ENCODE measurements at regions not wholly inside any gene's neighbourhood (a gene's known extent, or its start where the extent isn't known, plus 50 kb on each side); places are given as distances from the start of the nearest gene placed in this dataset.

GRCh38 chr6:149135809-149136208 lies 181.7 kb upstream of the TAB2 start:
- TF ChIP-seq CTCF (conservative IDR thresholded peaks at IDR 0.05; ENCODE audit: low read depth, low read length) (no peak), EZH2 (IDR thresholded peaks at IDR 0.05; ENCODE audit: borderline replicate concordance, low read depth, low read length, poor library complexity, severe bottlenecking) (no peak)
